ENCODE measurements at regions not wholly inside any gene's neighbourhood (a gene's known extent, or its start where the extent isn't known, plus 50 kb on each side); places are given as distances from the start of the nearest gene placed in this dataset.

DNA sequence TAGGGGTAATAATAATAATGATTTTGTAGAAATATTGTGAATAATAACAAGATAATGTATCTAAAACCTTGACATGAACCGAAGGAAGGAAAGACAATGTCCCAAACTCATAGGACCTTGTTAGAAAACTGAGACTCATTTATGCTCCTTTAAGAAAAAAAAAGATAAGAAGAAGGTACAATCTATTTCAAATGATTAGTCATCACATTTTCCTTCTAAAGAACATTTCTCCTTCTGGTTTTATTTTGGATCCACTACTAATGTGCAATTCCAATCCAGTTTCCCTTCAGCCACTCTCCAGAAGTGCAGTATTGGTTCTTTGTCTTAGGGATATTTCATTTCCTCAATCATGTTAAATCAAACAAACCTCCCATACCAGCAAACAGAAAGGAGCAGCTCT is 526.7 kb downstream of the FUT8 start:
- TF ChIP-seq, protein P1, sequence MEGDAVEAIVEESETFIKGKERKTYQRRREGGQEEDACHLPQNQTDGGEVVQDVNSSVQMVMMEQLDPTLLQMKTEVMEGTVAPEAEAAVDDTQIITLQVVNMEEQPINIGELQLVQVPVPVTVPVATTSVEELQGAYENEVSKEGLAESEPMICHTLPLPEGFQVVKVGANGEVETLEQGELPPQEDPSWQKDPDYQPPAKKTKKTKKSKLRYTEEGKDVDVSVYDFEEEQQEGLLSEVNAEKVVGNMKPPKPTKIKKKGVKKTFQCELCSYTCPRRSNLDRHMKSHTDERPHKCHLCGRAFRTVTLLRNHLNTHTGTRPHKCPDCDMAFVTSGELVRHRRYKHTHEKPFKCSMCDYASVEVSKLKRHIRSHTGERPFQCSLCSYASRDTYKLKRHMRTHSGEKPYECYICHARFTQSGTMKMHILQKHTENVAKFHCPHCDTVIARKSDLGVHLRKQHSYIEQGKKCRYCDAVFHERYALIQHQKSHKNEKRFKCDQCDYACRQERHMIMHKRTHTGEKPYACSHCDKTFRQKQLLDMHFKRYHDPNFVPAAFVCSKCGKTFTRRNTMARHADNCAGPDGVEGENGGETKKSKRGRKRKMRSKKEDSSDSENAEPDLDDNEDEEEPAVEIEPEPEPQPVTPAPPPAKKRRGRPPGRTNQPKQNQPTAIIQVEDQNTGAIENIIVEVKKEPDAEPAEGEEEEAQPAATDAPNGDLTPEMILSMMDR (IDR thresholded peaks at IDR 0.05; ENCODE audit: insufficient read depth, low read length, poor library complexity, severe bottlenecking): no peak
- TF ChIP-seq EZH2phosphoT487 (conservative IDR thresholded peaks at IDR 0.05; ENCODE audit: low read length): no peak

Data from SU-DHL-6 (cell line).